ENCODE measurements at regions not wholly inside any gene's neighbourhood (a gene's known extent, or its start where the extent isn't known, plus 50 kb on each side); places are given as distances from the start of the nearest gene placed in this dataset.

GRCh38 chr4:124973716-124974115 lies 261.2 kb upstream of the ANKRD50 start:
- TF ChIP-seq BACH2 (CRISPR knock-in tag; IDR thresholded peaks at IDR 0.05; ENCODE audit: borderline replicate concordance) = no peak
- TF ChIP-seq RARB (CRISPR knock-in tag; IDR thresholded peaks at IDR 0.05) = no peak
- no peak for TF ChIP-seq ZFP3 (CRISPR knock-in tag; IDR thresholded peaks at IDR 0.05)
- TF ChIP-seq ZNF70 (CRISPR knock-in tag; IDR thresholded peaks at IDR 0.05) = no peak
- TF ChIP-seq CREB5 (CRISPR knock-in tag; IDR thresholded peaks at IDR 0.05; ENCODE audit: low read depth) = no peak
- TF ChIP-seq PATZ1 (CRISPR knock-in tag; IDR thresholded peaks at IDR 0.05; ENCODE audit: borderline replicate concordance) = no peak
- TF ChIP-seq ZC3H10 (CRISPR knock-in tag; IDR thresholded peaks at IDR 0.05) = no peak
- no peak for TF ChIP-seq TCF4 (CRISPR knock-in tag; IDR thresholded peaks at IDR 0.05; ENCODE audit: borderline replicate concordance)
- no peak for TF ChIP-seq ZFP30 (CRISPR knock-in tag; IDR thresholded peaks at IDR 0.05)
